GM12878 (cell line): ENCODE measurements at regions not wholly inside any gene's neighbourhood (a gene's known extent, or its start where the extent isn't known, plus 50 kb on each side); places are given as distances from the start of the nearest gene placed in this dataset.

Source experiments
- ATAC-seq: fragments of 200-7000 bp; cut with Tn5 transposase; 3 replicates; pipeline ENCODE4 v1.9.1; 2020; ENCODE audit warnings: mild to moderate bottlenecking, moderate library complexity
- BruUV-seq: library from RNA; stranded (reverse); fragments of 400-500 nt; replicated peaks from 2 replicates; lab custom pipeline; 2021; lab: Mats Ljungman, UMichigan
- CTCF ChIA-PET: fragments of 300-600 bp; sonication (Branson Sonifier 250); formaldehyde crosslinking; extraction: SDS; loops from one replicate; lab custom pipeline; 2021; ENCODE audit warnings: inconsistent platforms; lab: Yijun Ruan, JAX
- POLR2A ChIA-PET: fragments of 350-600 bp; formaldehyde crosslinking; extraction: SDS; loops from one replicate; lab custom pipeline; 2021; ENCODE audit warnings: inconsistent platforms; lab: Charles Lee
- RAD21 ChIA-PET: fragments of 300-600 bp; sonication (Branson Sonifier 250); formaldehyde crosslinking; loops from one replicate; lab custom pipeline; 2023; ENCODE audit warnings: antibody characterized with exemption; ENCODE audit not compliant: unreplicated experiment; lab: Charles Lee
- SMC1A ChIA-PET: fragments of 300-600 bp; sonication (Branson Sonifier 250); formaldehyde crosslinking; loops from one replicate; lab custom pipeline; 2023; ENCODE audit not compliant: unreplicated experiment, uncharacterized antibody; lab: Charles Lee
- DNase-seq: peaks from one replicate; pipeline ENCODE4 v3.0.0-alpha.2; 2011; ENCODE audit warnings: low read depth, low spot score
- FAIRE-seq: peaks from 3 replicates; lab custom pipeline; 2011; peaks lifted over from hg19 to GRCh38; lab: Jason Lieb, UNC
- H2AFZ ChIP-seq: 2 replicates; pipeline ENCODE4 v1.6.0; 2011; ENCODE audit warnings: low read depth, low read length, control low read depth; ENCODE audit not compliant: control insufficient read depth
- H3K27ac ChIP-seq: 2 replicates; pipeline ENCODE4 v1.5.1; 2011; ENCODE audit warnings: control low read depth; ENCODE audit not compliant: control insufficient read depth, insufficient read depth
- H3K27me3 ChIP-seq, 2 experiments: replicated peaks in 1 of 2; 2 replicates each; pipeline versions ENCODE4 v1.6.0 to v1.6.1; 2011; ENCODE audit warnings: low read length in 1 of 2; ENCODE audit not compliant: control insufficient read depth in 2 of 2, insufficient read depth in 2 of 2
- H3K36me3 ChIP-seq, 2 experiments: 2 replicates each; pipeline ENCODE4 v1.5.1; 2011; ENCODE audit warnings: low read length in 1 of 2; ENCODE audit not compliant: control insufficient read depth in 2 of 2, insufficient read depth in 2 of 2
- H3K4me1 ChIP-seq: 2 replicates; pipeline ENCODE4 v1.6.1; 2011; ENCODE audit warnings: mild to moderate bottlenecking, low read length, moderate library complexity, mixed read lengths; ENCODE audit not compliant: control insufficient read depth, insufficient read depth
- H3K4me2 ChIP-seq: 2 replicates; pipeline ENCODE4 v1.6.0; 2011; ENCODE audit warnings: control low read depth; ENCODE audit not compliant: control insufficient read depth, insufficient read depth
- H3K4me3 ChIP-seq: fragments of 200-600 bp; sonication (generic); 2 replicates; pipeline ENCODE4 v1.5.1; 2016
- H3K79me2 ChIP-seq: 2 replicates; pipeline ENCODE4 v1.6.0; 2011; ENCODE audit warnings: low read length; ENCODE audit not compliant: control insufficient read depth, insufficient read depth
- H3K9ac ChIP-seq: 2 replicates; pipeline ENCODE4 v1.8.0; 2011; ENCODE audit warnings: low read length, control low read depth, mixed read lengths; ENCODE audit not compliant: control insufficient read depth, insufficient read depth
- H3K9me3 ChIP-seq: replicated peaks from 3 replicates; pipeline ENCODE4 v1.5.1; 2011; ENCODE audit warnings: mild to moderate bottlenecking, low read length; ENCODE audit not compliant: control insufficient read depth, insufficient read depth
- H4K20me1 ChIP-seq: 2 replicates; pipeline ENCODE4 v1.6.0; 2011; ENCODE audit not compliant: control insufficient read depth, insufficient read depth
- BMI1 ChIP-seq: fragments of 450-650 bp; IDR thresholded peaks from 2 replicates; pipeline ENCODE4 v1.6.1; 2016; ENCODE audit warnings: mild to moderate bottlenecking, moderate library complexity, borderline replicate concordance
- CBX3 ChIP-seq: fragments of 200-600 bp; sonication (generic); IDR thresholded peaks from 2 replicates; pipeline ENCODE4 v1.6.1; 2016; ENCODE audit warnings: low read depth, borderline replicate concordance
- ESRRA ChIP-seq: IDR thresholded peaks from 2 replicates; pipeline ENCODE4 v1.6.1; 2012; ENCODE audit warnings: mild to moderate bottlenecking, low read length, improper control_type of control experiment
- GATAD2B ChIP-seq: fragments of 450-650 bp; conservative IDR thresholded peaks from 2 replicates; pipeline ENCODE4 v1.6.1; 2017; ENCODE audit warnings: low read depth, mild to moderate bottlenecking, moderate library complexity
- HDAC2 ChIP-seq: fragments of 200-600 bp; sonication (generic); IDR thresholded peaks from 2 replicates; pipeline ENCODE4 v1.6.1; 2017
- HDGF ChIP-seq: fragments of 450-650 bp; IDR thresholded peaks from 2 replicates; pipeline ENCODE4 v1.6.1; 2016; ENCODE audit warnings: antibody characterized with exemption
- MEF2A ChIP-seq: IDR thresholded peaks from 2 replicates; pipeline ENCODE4 v1.6.1; 2011; ENCODE audit warnings: low read depth, mild to moderate bottlenecking, low read length, moderate library complexity; ENCODE audit not compliant: insufficient read depth
- MYB ChIP-seq: fragments of 150-350 bp; IDR thresholded peaks from 2 replicates; pipeline ENCODE4 v1.6.1; 2014; ENCODE audit warnings: mild to moderate bottlenecking, low read depth, low read length, borderline replicate concordance
- NR2C1 ChIP-seq: fragments of 450-650 bp; IDR thresholded peaks from 2 replicates; pipeline ENCODE4 v1.6.1; 2017; ENCODE audit warnings: antibody characterized with exemption, mild to moderate bottlenecking, moderate library complexity
- RAD21 ChIP-seq: IDR thresholded peaks from 2 replicates; pipeline ENCODE4 v1.6.1; 2011; ENCODE audit warnings: mild to moderate bottlenecking, low read depth, low read length, moderate library complexity; ENCODE audit not compliant: insufficient read depth
- TCF12 ChIP-seq: IDR thresholded peaks from 2 replicates; pipeline ENCODE4 v1.6.1; 2011; ENCODE audit warnings: low read depth, mild to moderate bottlenecking, low read length
- ZBTB33 ChIP-seq: fragments of 450-650 bp; IDR thresholded peaks from 2 replicates; pipeline ENCODE4 v1.6.1; 2017; ENCODE audit warnings: mild to moderate bottlenecking
- WGBS: methylation state at CpG from one replicate; pipeline ENCODE4 v1.1.6; 2016; ENCODE audit warnings: low lambda C conversion rate; ENCODE audit not compliant: insufficient replicate concordance, insufficient coverage; ENCODE audit errors: missing lambda C conversion rate; 5-methylcytosine and 5-hydroxymethylcytosine counted together
- in situ Hi-C: fragments of 300-500 bp; cut with MboI; formaldehyde crosslinking; loops from 9 replicates; pipeline ENCODE4 v1.14.3; 2018; ENCODE audit warnings: mixed read lengths
- intact Hi-C: fragments of 100-400 bp; cut with micrococcal nuclease; formaldehyde crosslinking; loops from one replicate; pipeline ENCODE4 v1.14.2; 2022; ENCODE audit not compliant: unreplicated experiment

DNA sequence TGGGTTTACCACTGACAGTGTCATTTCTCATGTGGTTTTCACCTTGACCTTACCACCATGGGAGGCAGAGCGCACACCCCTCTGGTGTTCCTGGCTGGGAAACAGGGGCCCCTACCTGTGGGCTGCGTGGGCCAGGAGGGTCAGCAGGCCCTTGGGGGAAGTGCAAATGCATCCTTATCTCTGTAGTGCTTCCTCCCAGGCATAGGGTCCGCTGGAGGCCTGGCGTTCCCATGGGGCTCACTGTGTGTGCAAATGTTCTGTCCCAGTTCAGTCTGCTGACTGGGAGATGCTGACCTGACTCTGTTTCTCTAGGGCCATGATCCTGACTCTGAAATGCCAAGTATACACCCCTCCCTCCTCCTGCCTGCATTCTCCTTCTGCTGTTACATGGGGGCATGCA lies 81.3 kb downstream of the SLC25A47 start:
- Histone ChIP-seq H3K79me2 (no peaks in the 10 kb centered on the region), H3K27ac (no peak overlapping the region), H3K4me1 (no peaks in the 10 kb centered on the region; the same call in 1 of the 2 replicates), H4K20me1 (no peaks in the 10 kb centered on the region), H3K9ac (no peak overlapping the region), H2AFZ (no peak overlapping the region), H3K36me3 (no peaks in the 10 kb centered on the region; a peak in 1 of 4 replicates), H3K4me2 (no peak overlapping the region), H3K27me3 (no peaks in the 10 kb centered on the region), H3K9me3 (no peaks in the 10 kb centered on the region), H3K4me3 (no peak overlapping the region)
- ATAC-seq = no peak
- CTCF ChIA-PET = no interaction called here
- FAIRE-seq = no peak
- WGBS = 52% methylated on average over 4 of the region's 4 CpGs
- POLR2A ChIA-PET = no interaction called here
- no peak for DNase-seq
- RAD21 ChIA-PET = no interaction called here
- SMC1A ChIA-PET = no interaction called here
- intact Hi-C loops (no loop called here), in situ Hi-C loops (no loop called here)
- TF ChIP-seq HDGF (no peak), MYB (no peak)
- no TSS peak for BruUV-seq

DNA sequence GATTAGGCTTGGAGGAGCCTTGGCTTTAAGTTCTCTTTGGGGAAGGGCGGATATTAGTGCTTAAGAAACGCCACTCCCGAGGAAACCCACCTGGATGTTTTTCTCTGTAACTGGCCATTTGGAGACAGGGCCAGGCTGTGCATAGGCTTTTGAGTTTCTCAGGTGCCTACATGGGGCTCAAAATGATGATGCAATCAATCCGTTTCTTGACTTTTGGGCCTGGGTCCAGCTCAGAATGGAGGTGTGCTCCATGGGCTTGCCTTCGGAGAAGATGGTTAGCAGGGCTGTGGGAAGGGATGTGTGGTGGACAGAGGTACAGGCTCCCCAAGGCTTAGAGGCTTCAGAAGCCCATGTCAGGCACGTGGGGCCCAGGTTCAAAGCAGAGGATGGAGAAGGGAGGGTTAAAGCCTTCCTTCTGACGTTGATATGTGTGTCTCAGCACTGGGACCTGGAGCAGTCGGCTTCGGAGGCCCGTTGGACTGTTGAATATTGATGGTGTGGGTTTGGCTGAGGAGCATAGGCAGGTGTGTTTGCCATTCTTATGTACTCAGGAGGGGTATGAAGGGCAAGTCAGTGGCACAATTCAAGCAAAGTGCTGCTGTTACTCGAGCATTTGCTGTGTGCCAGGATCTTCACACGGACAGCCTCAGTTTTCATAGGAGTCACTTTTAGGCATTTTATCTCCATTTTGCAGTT lies 82.8 kb downstream of the SLC25A47 start:
- FAIRE-seq = no peak
- Histone ChIP-seq H3K4me3 (no peak overlapping the region), H3K4me2 (no peak overlapping the region), H3K4me1 (no peaks in the 10 kb centered on the region; the same call in 1 of the 2 replicates), H3K79me2 (no peaks in the 10 kb centered on the region), H3K27ac (no peak overlapping the region), H3K36me3 (no peaks in the 10 kb centered on the region; a peak in 1 of 4 replicates), H3K9me3 (no peaks in the 10 kb centered on the region), H4K20me1 (no peaks in the 10 kb centered on the region), H3K27me3 (no peaks in the 10 kb centered on the region), H2AFZ (no peak overlapping the region), H3K9ac (no peak overlapping the region)
- DNase-seq = no peak
- intact Hi-C loops = no loop called here
- POLR2A ChIA-PET = no interaction called here
- no peak for ATAC-seq
- RAD21 ChIA-PET = no interaction called here
- no peak for TF ChIP-seq BMI1
- TF ChIP-seq RAD21 = no peak
- no peak for TF ChIP-seq NR2C1
- TF ChIP-seq ZBTB33 = no peak
- no peak for TF ChIP-seq CBX3
- no peak for TF ChIP-seq GATAD2B
- TF ChIP-seq HDAC2 = no peak
- no peak for TF ChIP-seq MEF2A
- no peak for TF ChIP-seq TCF12
- TF ChIP-seq ESRRA = no peak
- no TSS peak for BruUV-seq
- SMC1A ChIA-PET = no interaction called here
- WGBS = 57% methylated on average over 12 of the region's 12 CpGs
- CTCF ChIA-PET = no interaction called here
- in situ Hi-C loops = no loop called here
